HG02840 (cell line): ENCODE measurements at regions not wholly inside any gene's neighbourhood (a gene's known extent, or its start where the extent isn't known, plus 50 kb on each side); places are given as distances from the start of the nearest gene placed in this dataset.

ENCODE experiments used
- ATAC-seq: cut with Tn5 transposase; IDR thresholded peaks from one replicate; pipeline ENCODE4 v1.9.1; 2021; ENCODE audit warnings: mild to moderate bottlenecking, moderate library complexity, moderate number of reproducible peaks; ENCODE audit not compliant: unreplicated experiment, low FRiP score

DNA sequence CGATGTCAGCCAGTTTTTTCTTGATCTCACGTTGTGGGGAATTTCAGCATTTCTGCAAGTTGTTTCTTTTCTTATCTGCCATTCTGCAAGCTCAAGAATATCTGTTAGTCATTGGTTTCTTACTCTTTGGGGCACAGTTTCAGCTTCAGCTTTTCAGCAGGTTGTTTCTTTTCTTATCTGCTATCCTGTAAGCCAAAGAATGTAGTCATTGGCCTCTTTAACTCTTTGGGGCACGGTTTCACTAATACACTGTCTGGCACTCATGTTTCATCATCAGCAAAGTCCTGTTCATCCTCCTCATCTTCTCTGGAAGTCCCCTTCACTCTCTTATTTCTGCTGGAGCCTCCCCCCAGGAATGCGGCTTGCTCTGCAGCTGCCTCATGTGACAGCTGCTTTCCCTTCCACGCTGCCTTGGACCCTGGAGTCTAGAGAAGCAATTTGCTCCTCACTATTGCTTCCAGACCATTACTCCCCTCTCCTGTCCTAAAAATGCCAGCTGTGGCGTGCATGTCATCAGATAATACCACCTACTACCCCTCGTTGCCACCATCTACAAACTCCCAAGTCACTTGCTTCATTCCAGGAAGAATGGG, 67.0 kb upstream of the CACNA1E start:
- ATAC-seq = no peak

DNA sequence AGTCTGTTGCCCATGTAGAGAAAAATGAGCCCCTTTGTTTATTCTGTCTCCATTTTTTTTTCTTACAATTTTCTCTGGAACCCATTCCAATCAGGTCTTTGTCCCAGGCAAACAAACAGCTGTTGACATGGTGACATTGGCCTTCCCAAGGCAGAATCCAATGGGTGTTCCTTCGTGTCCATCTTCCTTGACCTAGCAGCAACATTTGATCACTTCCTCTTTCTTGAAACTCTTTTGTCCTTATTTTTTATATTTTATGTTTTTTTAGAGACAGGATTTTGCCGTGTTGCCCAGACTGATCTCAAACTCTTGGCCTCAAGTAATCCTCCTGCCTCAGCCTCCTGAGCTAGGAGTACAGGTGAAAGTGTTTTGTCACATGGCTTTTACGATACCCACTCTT, 65.4 kb upstream of the CACNA1E start:
- no peak for ATAC-seq

DNA sequence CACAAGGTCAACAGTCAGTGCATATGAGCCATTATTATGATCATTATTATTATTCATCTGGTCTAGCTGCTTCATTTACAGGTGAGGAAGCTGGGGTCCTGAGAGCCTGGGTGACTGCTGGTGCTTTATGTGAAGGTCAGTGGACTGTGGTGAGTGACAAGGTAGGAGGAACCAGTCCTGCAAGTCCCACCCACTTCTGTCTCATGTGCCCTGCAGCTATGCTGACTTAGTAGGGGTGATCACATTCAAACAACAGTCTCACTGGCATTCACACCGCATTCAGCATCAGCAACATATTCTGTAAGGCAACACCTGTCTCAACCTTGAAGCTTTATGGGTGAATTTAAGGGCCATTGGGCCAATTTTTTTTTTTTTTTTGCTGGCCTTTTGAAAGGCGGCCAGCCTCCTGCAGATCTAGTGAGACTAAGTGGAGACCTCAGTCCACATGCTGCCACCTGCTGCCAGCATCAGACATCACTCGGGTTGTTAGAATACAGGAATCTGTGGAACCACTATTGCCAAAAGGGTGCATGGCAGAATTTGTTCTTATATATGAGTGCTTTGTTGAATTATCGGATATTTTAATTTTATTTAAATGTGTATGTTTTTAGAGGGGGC, 59.9 kb upstream of the CACNA1E start:
- ATAC-seq = no peak

DNA sequence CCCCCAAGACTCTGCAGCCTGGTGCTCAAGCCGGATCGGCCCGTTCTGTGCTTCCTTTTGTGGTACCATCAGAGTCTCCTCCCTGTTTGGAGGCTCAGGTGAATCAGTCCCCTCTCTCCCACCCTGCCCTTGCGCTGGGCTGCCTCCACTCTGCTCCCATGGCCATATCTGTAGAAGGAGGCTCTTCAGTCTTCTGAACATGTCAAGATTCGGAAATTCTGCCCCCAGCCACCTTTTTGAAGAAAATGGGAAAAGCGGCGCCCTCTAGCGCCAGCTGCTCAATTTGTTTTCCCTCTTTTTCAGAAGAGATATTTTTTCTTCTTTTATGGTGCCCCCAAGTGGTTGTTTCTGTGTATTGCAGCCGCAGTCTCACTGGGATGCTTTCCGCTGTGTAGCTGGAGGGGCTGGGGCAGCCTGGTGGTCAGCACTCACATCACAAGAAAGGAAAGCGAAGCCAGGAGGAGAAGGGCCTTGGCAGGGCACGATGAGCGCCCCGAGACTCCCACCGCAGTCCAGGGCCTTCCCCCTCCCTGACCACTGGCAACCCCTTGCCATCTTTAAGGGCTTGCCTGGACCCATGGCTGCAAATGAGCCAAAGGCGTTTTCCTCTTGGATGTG, 58.4 kb upstream of the CACNA1E start:
- no peak for ATAC-seq

DNA sequence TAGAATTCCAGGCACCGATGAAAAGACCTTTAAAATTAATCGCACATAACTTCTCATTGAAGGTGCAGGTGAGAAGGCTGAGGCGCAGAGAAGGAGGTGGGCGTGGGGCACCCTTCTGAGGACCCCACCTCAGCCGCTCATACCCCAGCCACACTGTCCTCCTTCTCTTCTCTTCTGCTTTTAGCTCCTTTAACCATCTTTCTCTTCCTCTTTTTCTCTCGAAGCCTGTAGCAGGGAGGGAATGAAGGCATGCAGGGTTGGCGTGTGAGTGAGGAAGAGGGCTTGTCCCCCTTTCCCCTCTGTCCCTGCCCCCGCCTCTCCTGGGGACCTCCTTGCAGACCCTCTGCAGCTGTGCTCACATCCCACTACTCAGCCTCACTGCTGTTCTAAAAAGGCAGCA, 57.8 kb upstream of the CACNA1E start:
- ATAC-seq = no peak

DNA sequence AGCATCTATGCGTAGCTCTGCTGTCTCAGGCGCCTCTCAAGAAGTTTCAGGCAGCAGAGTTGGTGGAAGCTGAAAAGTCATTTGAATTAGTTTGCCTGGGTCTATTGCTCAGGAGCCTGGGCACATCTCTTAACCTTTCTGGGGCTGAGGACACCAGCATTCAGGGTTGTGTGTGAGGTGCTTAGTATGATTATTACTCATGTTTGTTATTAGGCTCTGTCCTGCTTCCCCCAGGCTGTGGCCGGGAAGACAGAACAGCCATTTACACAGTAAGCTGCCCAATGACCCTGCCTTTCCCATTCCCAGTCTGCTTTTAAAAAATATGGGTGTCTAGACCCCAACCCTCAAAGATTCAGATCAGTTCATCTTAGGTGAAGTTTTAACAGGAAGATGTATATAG, 53.9 kb upstream of the CACNA1E start:
- ATAC-seq = no peak

DNA sequence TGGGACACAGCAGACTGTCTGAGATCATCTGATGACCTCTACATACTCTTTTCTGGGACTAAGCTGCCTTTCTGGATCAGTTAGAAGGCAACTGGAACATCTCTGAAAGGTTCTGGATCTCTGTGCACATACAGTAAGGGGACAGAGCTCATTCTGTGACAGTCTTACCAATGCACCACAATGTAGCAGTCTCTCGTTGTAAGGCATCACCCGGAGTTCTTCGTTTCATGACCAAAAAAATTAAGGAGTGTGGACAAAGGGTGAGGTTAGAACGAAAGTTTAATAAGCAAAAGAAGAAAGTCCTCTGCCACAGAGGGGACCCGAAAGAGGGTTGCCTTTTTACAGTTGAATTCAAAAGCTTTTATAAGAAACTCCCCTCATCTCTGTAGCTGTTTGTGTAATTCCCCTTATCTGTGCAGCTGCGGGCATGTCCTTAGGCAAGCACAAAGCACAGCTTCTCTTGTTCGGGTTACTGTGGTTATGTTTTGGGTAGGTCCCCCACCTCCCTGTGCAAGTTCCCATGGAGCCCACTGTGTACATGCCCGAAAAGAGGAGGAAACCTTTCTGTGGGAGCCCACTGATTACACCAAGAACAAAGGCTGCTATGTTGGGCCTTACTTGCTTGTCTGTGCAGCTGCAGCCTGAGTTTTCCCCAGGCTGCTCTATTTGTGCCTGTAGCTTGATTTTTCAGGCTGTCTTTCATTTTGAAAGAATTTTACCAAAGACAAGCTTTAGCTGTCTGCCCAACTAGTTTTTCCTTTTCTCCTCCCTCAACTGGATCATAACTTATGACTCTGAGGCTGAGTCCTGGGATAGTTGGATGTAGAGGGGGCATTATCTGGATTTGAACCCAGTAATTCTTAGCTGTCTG, 53.1 kb upstream of the CACNA1E start:
- ATAC-seq = peak; percentile 73
